GM10266 (cell line): ENCODE measurements at regions not wholly inside any gene's neighbourhood (a gene's known extent, or its start where the extent isn't known, plus 50 kb on each side); places are given as distances from the start of the nearest gene placed in this dataset.

Source experiments
- DNase-seq: peaks from one replicate; pipeline ENCODE4 v3.0.0; 2012; ENCODE audit errors: extremely low spot score
- CTCF ChIP-seq: IDR thresholded peaks from 2 replicates; pipeline ENCODE4 v1.5.1; 2012; ENCODE audit warnings: mild to moderate bottlenecking, low read depth; ENCODE audit not compliant: control insufficient read depth, insufficient read depth; ENCODE audit errors: missing control alignments

- TF ChIP-seq CTCF = no peak
- DNase-seq = no peak
These were observed 417.1 kb upstream of the SALL3 start for GRCh38 chr18:78562531-78562961.

GRCh38 chr18:78563110-78563509 is 416.5 kb upstream of the SALL3 start:
- no peak for DNase-seq
- TF ChIP-seq CTCF = no peak

- TF ChIP-seq CTCF = no peak
- DNase-seq = no peak
These were observed 415.6 kb upstream of the SALL3 start for GRCh38 chr18:78564030-78564429.

- TF ChIP-seq CTCF = no peak
- no peak for DNase-seq
These were observed 415.1 kb upstream of the SALL3 start for GRCh38 chr18:78564518-78564917.

- DNase-seq = no peak
- TF ChIP-seq CTCF = no peak
These were observed 414.4 kb upstream of the SALL3 start for GRCh38 chr18:78565240-78565639.

GRCh38 chr18:78566065-78566464 is 413.6 kb upstream of the SALL3 start:
- DNase-seq = no peak
- no peak for TF ChIP-seq CTCF

- no peak for TF ChIP-seq CTCF
- DNase-seq = no peak
These were observed 412.9 kb upstream of the SALL3 start for GRCh38 chr18:78566720-78567119.
